ENCODE measurements at regions not wholly inside any gene's neighbourhood (a gene's known extent, or its start where the extent isn't known, plus 50 kb on each side); places are given as distances from the start of the nearest gene placed in this dataset.

- TF ChIP-seq, protein P1, sequence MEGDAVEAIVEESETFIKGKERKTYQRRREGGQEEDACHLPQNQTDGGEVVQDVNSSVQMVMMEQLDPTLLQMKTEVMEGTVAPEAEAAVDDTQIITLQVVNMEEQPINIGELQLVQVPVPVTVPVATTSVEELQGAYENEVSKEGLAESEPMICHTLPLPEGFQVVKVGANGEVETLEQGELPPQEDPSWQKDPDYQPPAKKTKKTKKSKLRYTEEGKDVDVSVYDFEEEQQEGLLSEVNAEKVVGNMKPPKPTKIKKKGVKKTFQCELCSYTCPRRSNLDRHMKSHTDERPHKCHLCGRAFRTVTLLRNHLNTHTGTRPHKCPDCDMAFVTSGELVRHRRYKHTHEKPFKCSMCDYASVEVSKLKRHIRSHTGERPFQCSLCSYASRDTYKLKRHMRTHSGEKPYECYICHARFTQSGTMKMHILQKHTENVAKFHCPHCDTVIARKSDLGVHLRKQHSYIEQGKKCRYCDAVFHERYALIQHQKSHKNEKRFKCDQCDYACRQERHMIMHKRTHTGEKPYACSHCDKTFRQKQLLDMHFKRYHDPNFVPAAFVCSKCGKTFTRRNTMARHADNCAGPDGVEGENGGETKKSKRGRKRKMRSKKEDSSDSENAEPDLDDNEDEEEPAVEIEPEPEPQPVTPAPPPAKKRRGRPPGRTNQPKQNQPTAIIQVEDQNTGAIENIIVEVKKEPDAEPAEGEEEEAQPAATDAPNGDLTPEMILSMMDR (IDR thresholded peaks at IDR 0.05) = no peak
- TF ChIP-seq POLR2A (IDR thresholded peaks at IDR 0.05) = no peak
These were observed 112.3 kb upstream of the SHOX start for GRCh38 chrX:518319-518718.

Measured in lower leg skin (tissue), 3 donors.